Pons (tissue), 1 donor: ENCODE measurements at regions not wholly inside any gene's neighbourhood (a gene's known extent, or its start where the extent isn't known, plus 50 kb on each side); places are given as distances from the start of the nearest gene placed in this dataset.
A peak's percentile ranks its signal among the peaks of the same experiment; 100 is the strongest.

Experiments used
- DNase-seq: peaks from one replicate; pipeline ENCODE4 v3.0.0-alpha.2; 2016; ENCODE audit warnings: low spot score

DNA sequence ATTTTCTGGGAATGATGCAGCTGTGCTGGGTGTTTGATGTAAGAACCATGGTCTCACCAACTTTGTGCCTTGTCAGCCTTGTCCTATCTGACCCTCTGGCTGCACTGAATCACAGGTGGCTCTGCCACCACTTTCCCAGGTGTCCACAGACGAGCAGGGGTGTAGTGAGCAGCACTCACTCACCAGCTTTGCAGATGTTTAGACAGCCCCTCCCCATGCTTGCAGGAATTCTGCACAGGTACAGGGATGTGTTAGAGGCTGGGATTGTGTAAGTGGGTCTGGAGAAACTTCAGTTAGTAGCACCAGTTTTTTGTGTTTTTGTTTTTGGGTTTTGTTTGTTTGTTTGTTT, 88.2 kb upstream of the NAA20 start:
- no peak for DNase-seq

GRCh38 chr20:19929481-19930145, 87.5 kb upstream of the NAA20 start:
- peak; percentile 51 for DNase-seq

GRCh38 chr20:19930426-19930825, 86.7 kb upstream of the NAA20 start:
- no peak for DNase-seq

- DNase-seq = peak; percentile 59
These were observed 84.9 kb upstream of the NAA20 start for GRCh38 chr20:19932170-19932667.

DNA sequence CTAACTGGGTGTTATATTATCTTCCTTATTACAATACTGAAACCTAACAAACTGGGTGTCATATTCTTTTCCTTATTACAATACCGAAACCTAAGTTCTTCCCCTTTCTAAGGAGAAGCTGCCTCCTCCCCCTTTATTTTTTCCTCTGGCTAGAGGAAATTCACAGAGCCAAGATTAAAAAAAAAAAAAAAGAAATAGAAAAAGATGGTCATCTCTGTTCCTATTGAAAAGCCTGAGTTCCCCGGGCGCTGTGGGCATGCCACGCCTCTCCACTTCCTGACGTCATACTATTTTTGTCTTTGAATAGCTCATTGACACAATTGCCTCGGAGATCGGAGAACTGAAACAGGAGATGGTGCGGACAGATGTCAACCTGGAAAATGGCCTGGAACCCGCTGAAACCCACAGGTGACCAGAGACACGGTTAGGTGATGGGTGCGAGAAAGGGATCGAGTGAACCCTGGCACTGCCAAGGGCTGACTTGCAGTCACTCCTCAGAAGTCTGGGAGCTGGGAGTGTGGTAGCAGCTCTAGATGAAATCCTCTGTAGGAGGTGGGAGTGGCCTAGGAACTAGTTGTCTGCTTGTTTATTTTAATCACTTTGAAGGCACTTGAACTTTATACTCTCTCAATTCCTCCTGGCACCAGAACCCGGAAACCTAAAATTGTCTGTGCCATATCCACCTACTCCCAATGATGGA, 82.2 kb upstream of the NAA20 start:
- peak; percentile 92 for DNase-seq

DNA sequence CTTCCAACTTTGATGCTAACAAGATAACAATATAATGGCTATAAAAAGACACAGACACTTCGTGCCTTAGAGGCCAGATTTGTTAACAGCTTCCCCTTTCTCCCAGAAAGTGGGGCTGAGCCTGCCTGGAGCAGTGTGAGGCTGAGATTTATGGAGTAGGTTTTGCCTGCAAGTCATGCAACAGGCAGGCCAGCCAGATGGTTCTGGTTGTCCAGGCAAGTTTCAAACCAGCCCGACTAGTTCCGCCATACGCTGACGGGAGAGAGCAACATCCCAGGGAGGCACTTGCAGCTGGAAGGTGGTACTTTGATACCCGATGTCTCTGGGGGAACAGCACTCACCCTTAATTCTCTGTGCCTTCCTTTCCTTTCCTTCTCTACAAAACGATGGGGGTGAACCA, 81.3 kb upstream of the NAA20 start:
- no peak for DNase-seq

DNA sequence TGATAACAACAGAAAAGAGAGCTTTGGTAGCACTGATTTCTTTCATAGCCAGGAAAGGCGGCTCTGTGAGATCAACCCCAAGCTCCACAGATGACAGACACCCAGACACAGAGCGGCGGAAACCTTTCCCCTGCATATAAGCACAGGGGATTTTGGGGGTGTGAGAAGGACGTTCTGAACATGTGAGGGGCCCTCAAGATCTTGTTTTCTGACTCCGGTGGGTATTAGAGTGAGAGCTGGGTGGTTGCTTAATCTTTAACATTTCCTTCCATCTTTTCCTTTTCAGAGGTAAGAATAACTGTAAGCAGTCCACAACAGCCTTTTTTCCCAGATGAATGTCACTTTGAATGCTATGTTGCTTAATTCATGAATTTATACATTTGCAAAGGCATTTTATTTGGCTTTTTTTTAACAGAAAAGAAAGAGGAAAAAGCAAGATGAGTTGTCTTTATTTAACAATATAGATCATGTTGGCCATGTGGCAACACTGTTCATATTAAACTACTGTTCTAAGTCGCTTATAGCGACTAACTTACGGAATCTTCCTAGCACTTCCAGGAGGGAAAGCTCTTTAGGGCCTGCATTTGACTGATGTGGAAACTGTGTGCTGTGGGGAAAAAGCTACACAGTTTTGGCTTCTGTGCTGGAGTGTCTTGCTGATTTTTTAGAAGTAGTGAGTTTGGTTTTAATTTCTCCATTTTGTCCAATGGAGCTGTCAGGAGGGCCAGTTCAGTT, 80.5 kb upstream of the NAA20 start:
- no peak for DNase-seq

DNA sequence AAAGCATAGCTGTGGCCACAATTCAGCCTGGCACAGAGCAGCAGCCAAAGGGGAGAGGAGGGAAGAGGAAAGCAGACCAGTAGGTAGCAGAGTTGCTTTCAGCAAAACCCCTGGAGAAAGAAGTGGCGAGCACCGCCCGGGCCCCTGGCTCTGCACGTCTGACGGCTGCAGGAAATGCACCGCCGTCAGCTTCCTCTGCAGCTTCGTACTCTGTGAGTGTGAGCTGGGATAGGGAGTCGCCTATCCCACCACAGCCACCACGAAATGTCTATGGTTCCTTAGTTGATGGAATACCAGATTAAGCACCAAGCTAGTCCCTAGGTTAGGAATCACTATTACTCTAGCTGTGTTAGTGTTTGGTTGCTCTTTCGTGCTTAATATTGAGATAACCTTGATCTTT, 79.9 kb upstream of the NAA20 start:
- no peak for DNase-seq

GRCh38 chr20:19937651-19938420, 79.3 kb upstream of the NAA20 start:
- no peak for DNase-seq

- no peak for DNase-seq
These were observed 78.6 kb upstream of the NAA20 start for GRCh38 chr20:19938421-19939090.

GRCh38 chr20:19940988-19941460, 76.1 kb upstream of the NAA20 start:
- no peak for DNase-seq

- DNase-seq = no peak
These were observed 74.6 kb upstream of the NAA20 start for GRCh38 chr20:19942611-19943010.

- DNase-seq = peak; percentile 89
These were observed 74.1 kb upstream of the NAA20 start for GRCh38 chr20:19943061-19943521.

- peak; percentile 30 for DNase-seq
These were observed 72.2 kb upstream of the NAA20 start for GRCh38 chr20:19944772-19945459.

- peak; percentile 67 for DNase-seq
These were observed 71.2 kb upstream of the NAA20 start for GRCh38 chr20:19945732-19946670.

GRCh38 chr20:19947611-19948264, 69.4 kb upstream of the NAA20 start:
- DNase-seq = no peak

DNA sequence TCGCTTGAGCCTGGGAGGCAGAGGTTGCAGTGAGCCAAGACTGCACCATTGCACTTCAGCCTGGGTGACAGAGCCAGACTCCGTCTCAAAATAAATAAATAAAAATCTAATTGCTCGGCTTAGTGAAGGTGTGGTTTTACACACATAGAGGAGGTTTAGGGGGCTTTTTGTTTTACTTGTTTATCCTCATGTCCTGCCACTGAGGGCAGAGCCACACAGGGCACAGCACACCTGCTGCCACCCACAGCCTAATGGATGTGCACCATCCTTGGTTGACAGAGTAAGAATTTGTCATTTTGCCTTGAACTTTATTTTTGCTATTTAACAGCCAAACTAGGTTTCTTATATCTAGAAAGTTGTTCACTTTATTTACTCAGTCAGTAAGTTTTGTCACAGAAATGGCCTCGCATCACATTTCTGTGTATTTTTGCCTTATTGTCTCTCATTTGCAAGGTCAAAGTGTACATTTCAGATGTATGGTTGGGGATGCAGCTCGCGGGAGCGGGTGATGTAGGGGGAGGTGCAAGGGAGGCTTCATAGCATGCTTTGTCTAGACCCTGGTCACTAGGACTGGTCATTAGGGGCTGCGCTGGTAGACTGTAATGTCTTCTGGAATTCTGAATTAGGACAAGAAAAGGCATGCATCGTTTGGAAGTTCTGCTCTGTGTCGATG, 67.8 kb upstream of the NAA20 start:
- DNase-seq = no peak

DNA sequence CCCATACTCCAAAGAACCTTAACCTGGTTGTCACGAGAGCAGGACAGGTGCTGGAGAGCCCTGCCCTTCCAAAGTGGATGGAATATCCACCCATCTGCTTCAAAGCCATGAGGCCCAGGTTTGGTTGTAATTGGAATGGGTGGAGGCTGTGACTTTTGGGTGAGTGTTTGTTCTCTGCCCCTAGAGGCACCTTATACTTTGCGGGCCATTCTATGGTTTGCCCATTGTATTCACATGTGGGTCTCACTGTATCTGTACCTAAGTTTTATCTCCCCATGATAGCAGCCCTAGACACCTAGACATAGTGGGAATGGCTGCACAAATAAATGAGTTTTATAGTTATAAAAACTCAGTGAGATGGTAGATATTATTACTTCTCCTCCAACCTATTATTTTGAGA, 67.1 kb upstream of the NAA20 start:
- DNase-seq = no peak

- DNase-seq = no peak
These were observed 64.8 kb upstream of the NAA20 start for GRCh38 chr20:19952392-19952791.
